HuH-7.5 (cell line): ENCODE measurements at regions not wholly inside any gene's neighbourhood (a gene's known extent, or its start where the extent isn't known, plus 50 kb on each side); places are given as distances from the start of the nearest gene placed in this dataset.

ENCODE experiments used
- DNase-seq: peaks from one replicate; pipeline ENCODE4 v3.0.0; 2011; ENCODE audit warnings: low spot score

- DNase-seq = no peak
These were observed 127.3 kb upstream of the SLC34A2 start for GRCh38 chr4:25528391-25528790.

GRCh38 chr4:25531272-25531671 is 124.4 kb upstream of the SLC34A2 start:
- peak; percentile 49 for DNase-seq

- DNase-seq = no peak
These were observed 123.1 kb upstream of the SLC34A2 start for GRCh38 chr4:25532591-25532990.

GRCh38 chr4:25533256-25533655 is 122.4 kb upstream of the SLC34A2 start:
- DNase-seq = no peak

- peak; percentile 62 for DNase-seq
These were observed 120.4 kb upstream of the SLC34A2 start for GRCh38 chr4:25535278-25535677.

- no peak for DNase-seq
These were observed 119.8 kb upstream of the SLC34A2 start for GRCh38 chr4:25535701-25536473.

- no peak for DNase-seq
These were observed 118.9 kb upstream of the SLC34A2 start for GRCh38 chr4:25536564-25537320.

- DNase-seq = no peak
These were observed 117.2 kb upstream of the SLC34A2 start for GRCh38 chr4:25538430-25538829.

GRCh38 chr4:25539241-25539640 is 116.4 kb upstream of the SLC34A2 start:
- no peak for DNase-seq

- DNase-seq = no peak
These were observed 114.9 kb upstream of the SLC34A2 start for GRCh38 chr4:25540734-25541133.

GRCh38 chr4:25547343-25547742 is 108.3 kb upstream of the SLC34A2 start:
- no peak for DNase-seq

GRCh38 chr4:25549413-25549812 is 106.2 kb upstream of the SLC34A2 start:
- no peak for DNase-seq

- no peak for DNase-seq
These were observed 105.1 kb upstream of the SLC34A2 start for GRCh38 chr4:25550376-25551030.

- DNase-seq = no peak
These were observed 104.0 kb upstream of the SLC34A2 start for GRCh38 chr4:25551605-25552004.

GRCh38 chr4:25552580-25553271 is 102.9 kb upstream of the SLC34A2 start:
- no peak for DNase-seq

GRCh38 chr4:25559508-25559907 is 96.1 kb upstream of the SLC34A2 start:
- DNase-seq = no peak

- no peak for DNase-seq
These were observed 95.0 kb upstream of the SLC34A2 start for GRCh38 chr4:25560605-25561004.

- no peak for DNase-seq
These were observed 92.5 kb upstream of the SLC34A2 start for GRCh38 chr4:25563071-25563564.

GRCh38 chr4:25564836-25565235 is 90.8 kb upstream of the SLC34A2 start:
- DNase-seq = no peak

GRCh38 chr4:25567253-25567652 is 88.4 kb upstream of the SLC34A2 start:
- DNase-seq = no peak

- no peak for DNase-seq
These were observed 85.9 kb upstream of the SLC34A2 start for GRCh38 chr4:25569716-25570115.

GRCh38 chr4:25575611-25576010 is 80.0 kb upstream of the SLC34A2 start:
- no peak for DNase-seq
